Left lobe of liver (tissue), 2 donors: ENCODE measurements at regions not wholly inside any gene's neighbourhood (a gene's known extent, or its start where the extent isn't known, plus 50 kb on each side); places are given as distances from the start of the nearest gene placed in this dataset.
A peak's percentile ranks its signal among the peaks of the same experiment; 100 is the strongest.

Source experiments
- ATAC-seq: fragments of 200-7000 bp; cut with Tn5 transposase; one replicate; pipeline ENCODE4 v1.9.1; 2020; ENCODE audit warnings: mild to moderate bottlenecking, moderate library complexity
- DNase-seq: peaks from one replicate; pipeline ENCODE4 v3.0.0-alpha.2; 2020; ENCODE audit warnings: low spot score
- donor health status: DM: no; HTN: no; CAD: no; lungs with moderate emphysema.
- donor health status: DM: no; HTN: yes; CAD: no.

DNA sequence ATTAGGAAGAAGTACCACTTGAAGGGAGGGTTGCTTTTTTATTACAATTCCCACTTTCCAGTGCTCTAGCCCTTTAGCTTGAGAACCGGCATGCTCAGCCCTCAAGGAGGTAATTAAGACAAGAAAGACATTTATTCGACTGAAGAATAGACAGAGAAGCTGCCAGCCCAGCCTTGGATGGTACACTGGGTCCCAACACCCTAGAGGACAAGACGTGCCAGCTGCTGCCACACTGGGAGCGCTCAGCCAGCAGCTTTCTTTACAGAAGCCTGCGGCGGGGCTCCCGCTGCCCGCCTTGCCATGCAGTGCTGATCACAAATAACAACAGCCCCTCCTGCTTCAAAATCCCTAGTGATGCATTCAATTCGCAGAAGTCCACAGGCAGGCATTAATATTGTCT is 746.3 kb upstream of the RAB6C start:
- ATAC-seq (no peak), DNase-seq (no peak)

DNA sequence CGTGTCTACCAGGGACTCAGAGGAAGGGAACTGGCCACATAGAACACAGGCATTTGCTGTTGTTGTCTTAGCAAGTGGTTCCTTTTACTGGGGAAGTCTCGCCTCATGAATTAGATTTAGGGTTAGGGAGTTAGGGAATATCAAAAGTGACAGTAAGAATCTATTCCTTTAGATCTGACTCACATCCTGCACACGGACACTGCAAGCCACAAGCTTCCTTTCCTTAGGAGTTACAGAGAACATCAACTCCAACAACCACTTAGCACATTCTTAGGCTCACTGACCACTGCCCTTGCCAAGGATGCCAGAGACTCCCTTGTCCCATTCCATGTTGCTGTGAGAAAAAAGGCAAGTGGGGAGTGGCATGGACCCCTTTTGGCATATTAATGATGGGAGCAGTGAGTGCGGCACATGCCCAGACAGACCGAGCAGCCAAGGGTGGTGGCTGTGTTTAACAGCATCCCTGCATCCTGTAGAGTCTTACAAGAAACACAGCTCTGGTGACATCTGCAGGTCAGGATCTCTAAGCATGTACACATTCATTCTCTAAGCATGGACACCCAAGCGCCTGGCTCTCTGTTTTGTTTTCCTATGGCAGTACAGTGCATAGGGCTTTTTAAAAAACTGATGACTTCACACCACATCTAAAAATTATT is 745.6 kb upstream of the RAB6C start:
- DNase-seq (no peak), ATAC-seq (peak; percentile 31)

DNA sequence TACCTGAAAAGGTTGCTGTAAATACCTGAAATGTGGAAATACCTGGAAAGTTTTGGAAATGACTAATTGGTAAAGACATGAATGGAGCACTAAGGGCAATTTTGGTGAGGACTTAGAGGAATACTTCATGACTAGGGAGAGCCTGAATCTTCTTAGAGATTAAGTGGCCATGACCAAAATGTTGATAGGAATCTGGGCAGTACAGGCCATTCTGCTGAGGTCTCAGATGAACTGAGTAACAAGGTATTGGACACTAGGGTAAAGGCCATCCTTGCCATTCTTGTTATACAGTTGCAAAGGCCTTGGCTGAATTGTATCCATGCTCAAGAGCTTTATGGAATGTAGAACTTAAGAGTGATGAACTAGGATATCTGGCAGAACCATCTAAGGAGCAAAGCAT is 742.9 kb upstream of the RAB6C start:
- ATAC-seq (no peak), DNase-seq (no peak)

DNA sequence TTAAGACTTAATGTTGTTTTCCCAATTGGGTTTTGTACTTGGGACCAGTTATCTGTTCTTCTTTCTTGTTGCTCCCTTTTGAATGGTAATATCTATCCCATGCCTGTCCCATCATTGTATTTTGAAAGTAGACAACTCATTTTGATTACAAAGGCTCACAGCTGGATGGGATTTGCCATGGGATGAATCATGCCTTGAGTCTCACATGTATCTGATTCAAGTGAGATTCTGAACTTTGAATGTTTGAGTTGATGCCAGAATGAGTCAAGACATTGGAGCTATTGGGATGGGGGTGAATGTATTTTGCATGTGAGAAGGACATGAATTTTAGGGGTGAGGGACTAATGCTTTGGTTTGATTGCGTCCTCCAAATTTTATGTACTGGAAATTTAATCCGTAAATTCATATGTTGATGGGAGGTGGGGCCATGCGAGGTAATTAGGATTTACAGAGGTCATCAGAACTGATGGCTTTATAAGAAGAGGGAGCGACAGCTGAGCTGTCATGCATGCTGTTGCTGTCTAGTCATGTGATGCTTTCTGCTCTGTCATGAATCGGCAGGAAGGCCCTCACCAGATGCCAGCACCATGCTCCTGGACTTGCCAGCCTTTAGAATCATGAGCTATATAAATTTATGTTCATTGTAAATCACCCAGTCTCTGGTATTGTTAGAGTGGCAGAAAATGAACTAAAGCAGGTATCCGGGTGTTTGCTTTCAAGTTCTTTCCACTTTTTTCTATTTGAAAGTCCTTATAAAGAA is 741.3 kb upstream of the RAB6C start:
- DNase-seq (no peak), ATAC-seq (no peak)

DNA sequence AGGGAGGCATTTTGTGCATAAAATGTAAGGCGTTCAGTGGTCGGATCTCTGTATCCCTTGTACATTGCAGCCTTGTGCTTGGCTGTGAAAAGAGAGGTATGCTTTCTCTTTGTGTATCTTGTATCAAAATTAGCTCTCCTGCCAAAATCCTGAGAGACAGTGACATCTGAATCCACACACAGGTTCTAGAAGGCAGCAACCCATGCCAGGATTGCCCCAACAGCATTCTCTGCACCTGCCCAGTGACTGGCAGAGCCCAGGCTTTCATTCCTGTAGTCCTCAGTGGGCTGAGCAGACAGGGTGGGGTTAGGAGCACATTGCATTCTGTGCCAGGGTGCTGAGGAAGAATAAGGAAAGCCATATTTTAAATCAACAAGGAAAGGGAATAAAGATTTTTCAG is 740.3 kb upstream of the RAB6C start:
- ATAC-seq = no peak
- DNase-seq = no peak

DNA sequence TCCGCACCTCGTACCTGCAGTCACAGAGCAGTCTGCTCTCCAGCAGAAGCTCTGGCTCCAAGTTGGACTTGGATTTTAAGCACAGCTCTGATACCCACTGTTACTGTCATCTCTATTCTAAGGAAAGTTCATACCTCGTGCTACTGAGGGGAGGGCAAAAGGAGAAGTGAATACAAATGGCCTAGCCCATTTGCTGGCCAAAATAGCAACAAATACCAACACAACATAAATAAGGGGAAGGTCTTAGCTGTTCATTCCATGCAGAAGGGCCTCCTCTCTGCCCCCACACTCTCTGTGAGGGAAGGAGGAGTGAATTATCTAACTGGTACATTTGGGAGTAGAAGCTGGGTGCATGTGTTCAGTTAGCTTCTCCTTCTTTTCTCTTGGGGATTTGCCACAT is 739.4 kb upstream of the RAB6C start:
- no peak for ATAC-seq
- DNase-seq = no peak

DNA sequence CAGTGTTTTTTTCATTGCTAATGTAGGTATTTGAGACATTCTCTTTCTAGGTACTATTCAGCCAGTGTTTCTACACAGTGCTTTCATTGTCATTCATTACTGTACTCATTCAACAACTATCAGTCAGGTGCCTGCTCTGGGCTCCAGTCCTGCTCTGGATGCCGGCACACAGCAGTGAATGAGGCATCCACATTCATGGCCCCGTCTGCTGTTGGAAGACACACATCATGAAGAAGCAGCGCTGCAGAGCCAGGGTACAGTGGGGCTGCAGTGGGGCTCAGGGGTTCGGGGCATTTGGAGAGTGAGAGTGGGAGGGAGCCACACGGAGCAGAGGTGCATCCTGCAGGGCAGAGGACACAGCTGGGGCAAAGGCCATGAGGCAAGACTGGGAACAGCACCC is 737.2 kb upstream of the RAB6C start:
- DNase-seq (no peak), ATAC-seq (no peak)

DNA sequence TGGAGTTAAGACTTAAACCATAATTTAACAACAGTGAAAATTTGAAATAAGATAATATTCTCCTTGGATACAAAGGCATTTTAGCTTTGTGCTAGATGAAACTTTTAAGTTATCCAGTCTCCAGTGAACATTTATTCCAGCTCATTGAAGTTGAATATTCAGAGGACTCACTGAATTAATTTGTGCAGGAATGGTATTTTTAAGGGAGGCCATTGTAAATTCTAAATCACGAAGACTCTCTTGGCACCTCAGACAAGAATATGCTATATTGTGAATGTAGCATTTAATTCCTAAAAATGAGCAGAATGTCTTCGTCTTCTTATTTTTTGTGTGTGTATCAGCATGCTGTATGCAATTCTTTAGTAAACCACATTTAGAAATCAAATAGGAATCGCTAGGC is 731.7 kb upstream of the RAB6C start:
- DNase-seq = no peak
- ATAC-seq = no peak

DNA sequence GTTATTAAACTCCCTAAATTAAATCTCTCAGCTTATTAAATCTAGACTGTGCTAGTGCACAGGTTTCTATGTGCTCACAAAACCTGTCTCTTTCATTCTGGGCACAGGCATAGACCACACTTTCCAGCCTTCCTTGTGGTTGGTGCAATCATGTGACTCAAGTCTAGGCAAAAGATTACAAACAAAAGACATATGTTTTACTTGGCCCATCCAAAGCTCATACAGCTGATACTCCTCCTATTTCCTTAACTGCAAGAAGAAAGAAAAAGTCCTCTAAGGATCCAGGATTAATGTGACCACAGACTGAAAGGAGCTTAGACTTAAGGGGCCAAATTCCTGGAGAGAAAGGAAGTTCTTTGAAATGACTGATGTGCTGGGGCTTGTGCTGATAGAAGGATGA is 731.3 kb upstream of the RAB6C start:
- no peak for ATAC-seq
- DNase-seq = no peak

DNA sequence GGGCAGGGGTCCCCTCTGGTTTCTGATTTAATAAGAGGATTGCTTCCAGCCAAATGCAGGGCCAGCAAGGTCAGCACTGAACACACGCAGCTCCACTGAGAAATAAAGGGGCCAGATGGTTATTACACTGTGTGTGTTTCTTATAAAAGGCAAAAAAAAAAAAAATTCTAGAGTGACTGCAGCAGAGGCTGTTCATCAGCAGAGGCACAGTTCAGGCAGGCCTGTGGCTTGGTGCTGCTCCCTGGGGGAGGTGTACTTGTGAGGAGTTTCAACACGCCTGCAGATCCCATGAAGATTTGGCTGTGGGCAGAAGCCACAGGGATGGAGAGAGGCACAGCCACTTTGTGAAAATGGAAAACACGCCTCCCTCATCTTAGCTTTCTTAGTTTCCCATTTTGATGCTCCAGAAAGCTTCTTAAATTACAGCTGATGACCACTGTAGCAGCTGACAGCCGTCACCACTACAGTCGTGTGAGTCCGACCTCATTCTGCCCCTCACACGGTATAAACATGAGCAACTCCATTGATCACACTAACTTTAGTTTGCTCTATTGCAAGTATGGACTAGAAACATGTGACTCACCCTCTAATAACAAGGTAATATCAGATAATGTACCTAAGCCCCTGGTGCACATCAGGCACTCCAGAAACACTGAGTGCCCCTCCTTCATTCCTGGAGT is 726.5 kb upstream of the RAB6C start:
- no peak for ATAC-seq
- no peak for DNase-seq

DNA sequence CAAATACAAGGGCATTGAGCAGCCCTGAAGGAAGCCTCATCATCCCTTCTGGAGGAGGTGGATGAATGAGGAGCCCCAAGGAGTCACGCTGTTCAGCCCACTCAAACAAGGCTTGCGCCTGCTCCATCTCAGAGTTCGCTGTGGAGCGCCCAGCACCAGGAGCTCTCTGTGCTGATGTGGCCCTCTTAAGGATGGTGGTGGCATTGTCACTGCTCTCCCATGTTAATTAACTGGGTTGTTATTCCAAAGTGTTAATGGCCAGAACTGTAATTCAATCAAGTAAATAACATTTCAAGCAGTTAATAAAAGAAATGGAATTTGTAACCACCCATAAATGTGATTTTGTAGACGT is 726.0 kb upstream of the RAB6C start:
- peak; percentile 51 for ATAC-seq

DNA sequence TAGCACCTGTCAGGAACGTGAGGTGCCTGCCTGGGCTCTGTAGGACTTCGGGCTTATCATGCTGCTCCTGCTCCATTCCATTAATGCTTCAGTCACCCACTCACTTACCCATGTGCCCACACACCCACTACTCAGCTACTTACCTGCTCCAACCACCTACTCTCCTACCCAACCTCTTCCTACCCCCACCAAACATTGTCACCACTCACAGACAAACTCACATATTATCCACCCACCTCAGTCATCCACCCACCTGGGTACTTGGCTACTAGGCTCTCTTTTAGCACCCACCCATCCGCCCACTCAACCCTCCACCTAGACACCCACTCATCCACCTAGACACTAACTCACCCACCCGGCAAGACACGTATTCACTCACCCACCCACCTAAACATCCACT is 724.7 kb upstream of the RAB6C start:
- DNase-seq = no peak
- ATAC-seq = no peak

More for the DNA sequence above, 726.0 kb upstream of the RAB6C start:
- DNase-seq = no peak

DNA sequence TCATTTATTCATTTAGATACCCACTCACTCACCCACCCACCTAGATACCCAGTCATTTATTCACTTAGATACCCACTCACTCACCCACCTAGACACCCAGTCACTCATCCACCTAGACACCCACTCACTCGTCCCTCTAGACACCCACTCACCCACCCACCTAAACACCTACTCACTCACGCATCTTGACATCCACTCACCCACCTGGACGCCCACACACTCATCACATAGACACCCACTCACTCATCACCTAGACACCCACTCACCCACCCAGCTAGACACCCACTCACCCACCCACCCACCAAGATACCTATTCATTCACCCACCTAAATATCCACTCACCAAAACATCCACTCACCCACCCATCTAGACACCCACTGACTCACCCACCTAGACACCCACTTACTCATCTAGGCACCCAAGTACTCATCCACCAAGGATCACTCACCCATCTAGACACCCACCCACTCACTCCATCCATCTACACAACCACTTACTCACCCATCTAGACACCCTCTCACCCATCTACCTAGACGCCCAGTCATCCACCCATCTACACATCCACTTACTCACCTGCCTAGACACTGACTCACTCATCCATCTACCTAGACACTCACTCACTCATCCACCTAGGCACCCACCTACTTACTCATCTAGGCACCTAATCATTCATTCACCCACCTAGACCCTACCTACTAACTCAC is 723.7 kb upstream of the RAB6C start:
- no peak for ATAC-seq

DNA sequence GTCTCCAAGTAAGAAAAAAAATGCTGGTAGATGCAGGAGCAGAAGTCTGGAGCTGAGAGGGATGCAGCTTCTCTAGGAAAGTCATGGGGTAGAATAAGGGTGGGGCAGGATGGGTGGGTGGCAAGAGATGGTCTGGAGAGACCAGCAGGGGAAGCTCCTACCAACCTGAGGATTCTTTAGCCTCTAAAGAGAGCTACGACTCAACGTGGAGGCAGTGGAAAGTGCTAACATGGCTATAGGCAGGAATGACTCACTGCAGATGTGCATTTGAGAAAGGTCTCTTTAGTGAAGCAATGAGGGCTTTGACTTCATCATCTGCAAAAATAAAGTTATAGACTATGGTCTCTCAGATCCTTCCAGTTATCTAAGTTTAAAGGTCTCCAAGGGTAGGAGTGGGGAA is 722.8 kb upstream of the RAB6C start:
- ATAC-seq = no peak

More for the DNA sequence above, 723.7 kb upstream of the RAB6C start:
- DNase-seq = no peak

DNA sequence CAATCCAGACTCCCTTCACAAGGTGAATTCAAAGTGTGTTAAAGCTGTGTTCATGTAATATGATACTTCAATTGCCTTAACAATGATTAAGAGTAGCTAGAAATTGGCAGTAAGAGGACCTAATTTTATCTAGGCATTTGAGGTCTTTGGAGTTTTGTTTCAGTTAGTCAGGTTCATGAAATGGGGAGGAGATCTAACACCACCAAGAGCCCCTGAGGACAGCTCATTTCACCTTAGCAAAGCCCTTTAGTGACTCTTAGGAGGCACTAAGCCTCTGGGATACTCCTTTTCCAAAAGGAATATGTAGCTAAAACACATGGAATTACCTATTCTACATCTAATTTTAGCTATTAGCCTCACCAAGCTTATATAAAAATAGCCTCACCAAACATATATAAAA is 716.5 kb upstream of the RAB6C start:
- DNase-seq = no peak
- no peak for ATAC-seq

More for the DNA sequence above, 722.8 kb upstream of the RAB6C start:
- no peak for DNase-seq

DNA sequence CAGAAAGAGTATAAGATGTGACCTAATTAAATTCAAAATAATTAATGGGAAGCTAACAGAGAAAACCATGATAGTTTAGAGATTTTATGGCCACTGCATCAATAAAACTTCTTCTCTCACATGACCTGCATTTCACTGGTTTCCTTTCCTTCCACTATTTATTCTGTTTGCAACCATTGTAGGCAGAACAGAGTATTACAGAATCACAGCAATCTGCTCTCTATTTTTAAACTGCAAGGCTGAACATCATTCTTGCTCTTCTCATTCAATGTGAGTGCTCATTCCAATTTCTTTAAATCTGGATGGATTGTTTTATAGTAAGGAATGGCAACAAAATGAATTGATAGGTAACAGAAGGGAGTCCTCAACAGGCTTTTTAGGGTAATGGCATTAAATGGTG is 715.5 kb upstream of the RAB6C start:
- no peak for DNase-seq
- no peak for ATAC-seq

DNA sequence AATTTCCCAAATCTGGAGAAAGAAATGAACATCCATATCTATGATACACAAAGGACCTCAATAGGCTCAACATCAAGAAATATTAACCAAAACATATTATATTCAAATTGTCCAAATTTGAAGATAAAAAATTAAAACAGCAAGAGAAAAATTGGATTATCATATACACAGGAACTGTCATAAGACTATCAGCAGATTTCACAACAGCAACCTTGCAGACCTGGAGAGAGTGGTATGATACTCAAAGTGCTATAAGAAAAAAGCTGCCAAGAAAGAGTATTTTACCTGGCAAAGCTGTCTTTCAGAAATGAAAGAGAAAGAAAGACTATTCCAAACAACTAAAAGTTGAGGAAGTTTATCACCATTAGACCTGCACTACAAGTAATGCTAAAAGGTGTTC is 711.9 kb upstream of the RAB6C start:
- no peak for DNase-seq
- no peak for ATAC-seq

DNA sequence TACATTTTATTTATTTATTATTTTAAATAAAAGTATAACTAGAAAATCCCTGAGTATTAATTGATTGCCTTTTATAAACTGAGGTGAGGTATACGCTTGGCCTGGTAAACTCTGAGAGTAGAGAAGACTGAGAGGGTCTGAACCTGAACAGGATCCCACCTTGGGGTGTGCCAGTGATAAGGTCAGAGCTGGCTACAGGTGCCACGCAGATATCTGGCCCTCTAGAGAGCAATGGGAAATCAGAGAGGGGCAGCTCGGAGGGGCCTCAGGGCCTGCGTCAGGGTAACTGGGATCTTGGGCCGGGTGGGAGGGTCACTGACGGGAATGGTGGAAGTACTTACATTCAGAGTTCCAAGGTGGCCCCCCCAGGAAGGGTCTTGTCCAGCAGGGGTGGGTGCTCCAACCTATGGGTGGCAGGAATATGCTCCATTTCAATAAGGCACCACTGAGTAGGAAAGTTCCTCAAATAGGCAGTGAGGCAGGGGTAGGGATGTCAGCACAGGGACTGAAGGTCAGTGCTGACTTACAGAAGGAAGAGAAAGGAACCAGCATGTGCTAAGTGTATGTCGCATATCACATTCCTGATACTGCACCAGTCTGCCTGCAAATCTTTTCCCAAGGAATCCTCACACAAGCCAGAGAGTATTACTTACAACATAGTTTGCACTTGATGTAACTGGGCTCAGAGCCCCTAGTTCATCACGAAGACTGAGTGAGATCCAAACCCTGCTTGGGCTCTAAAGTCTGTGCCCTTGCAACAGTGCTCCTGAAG is 706.0 kb upstream of the RAB6C start:
- ATAC-seq (no peak), DNase-seq (no peak)

DNA sequence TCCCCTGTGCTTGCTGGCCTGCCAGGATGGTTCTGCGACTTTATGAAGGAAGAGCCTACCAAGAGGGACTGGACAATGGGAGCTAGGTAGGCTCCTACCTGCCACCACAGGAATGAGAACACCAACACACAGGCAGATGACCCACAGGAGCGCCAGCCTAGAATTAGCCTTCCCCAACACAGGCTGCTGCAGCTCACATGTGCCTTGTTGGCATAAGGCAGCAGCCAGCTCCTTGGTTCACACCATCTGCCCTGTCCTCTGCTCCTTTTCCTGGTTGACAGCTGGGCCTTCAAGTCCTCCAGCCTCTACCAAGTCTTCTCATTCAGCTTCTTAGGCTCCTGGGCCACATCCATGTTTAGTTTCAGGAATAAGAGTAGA is 705.4 kb upstream of the RAB6C start:
- ATAC-seq (no peak), DNase-seq (no peak)

DNA sequence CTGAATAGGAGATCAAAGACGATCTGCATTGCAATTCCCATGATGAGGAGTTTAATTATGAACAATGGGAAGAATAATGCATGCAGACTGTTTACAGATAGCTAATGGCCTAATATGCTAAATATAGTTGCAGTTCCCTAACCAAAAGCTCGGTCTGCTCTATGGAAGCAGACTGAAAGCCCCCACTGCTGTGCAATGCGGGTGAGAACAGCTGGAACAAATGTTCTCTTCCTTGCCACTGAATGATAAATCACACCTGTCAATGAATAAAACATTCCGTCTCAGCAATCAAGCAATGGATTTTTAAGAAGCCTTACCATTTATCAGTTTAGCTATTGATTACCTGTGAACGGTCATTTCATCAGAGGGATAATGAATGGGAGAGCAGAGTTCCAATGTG is 704.5 kb upstream of the RAB6C start:
- no peak for ATAC-seq

DNA sequence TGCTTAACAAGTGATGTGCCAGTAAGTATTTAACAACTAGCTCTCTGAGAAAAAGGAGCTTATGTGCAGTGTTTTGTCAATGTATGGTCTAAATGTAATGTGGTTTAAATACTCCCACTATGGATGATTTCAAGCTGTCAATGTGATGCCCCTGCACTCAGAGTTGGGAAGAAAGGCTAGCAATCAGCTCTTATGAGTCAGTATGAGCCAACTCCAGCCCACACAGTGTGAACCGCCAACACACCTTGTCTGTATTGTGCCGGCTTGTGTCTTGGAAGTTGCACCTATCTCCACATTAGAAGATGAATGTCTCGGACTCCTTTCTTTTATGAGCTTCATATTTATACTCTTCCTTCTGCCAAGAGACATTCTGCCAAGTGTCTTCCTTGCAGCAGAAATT is 703.8 kb upstream of the RAB6C start:
- DNase-seq = no peak
- ATAC-seq = no peak

More for the DNA sequence above, 704.5 kb upstream of the RAB6C start:
- DNase-seq = no peak
